ENCODE measurements at regions not wholly inside any gene's neighbourhood (a gene's known extent, or its start where the extent isn't known, plus 50 kb on each side); places are given as distances from the start of the nearest gene placed in this dataset.

- intact Hi-C loops (cut with DNase I) = no loop called here
- Histone ChIP-seq H3K4me1 (no peaks in the 10 kb centered on the region), H3K36me3 (no peaks in the 10 kb centered on the region), H3K27ac (no peak overlapping the region), H3K27me3 (no peaks in the 10 kb centered on the region), H3K4me3 (no peak overlapping the region), H3K9me3 (peaks cover 0 to 12% (median 1%) of the 10 kb centered on the region in 12 donors)
- 85 to 96% (median 92%) methylated on average over 5 of the region's 5 CpGs for WGBS, 4 donors
- ATAC-seq (no peak), DNase-seq (no peak)
- TF ChIP-seq POLR2A (IDR thresholded peaks at IDR 0.05) (no peak), CTCF (IDR thresholded peaks at IDR 0.05) (no peak)
Observed at GRCh38 chr13:34028496-34029442, 210.8 kb downstream of the RFC3 start.

DNA sequence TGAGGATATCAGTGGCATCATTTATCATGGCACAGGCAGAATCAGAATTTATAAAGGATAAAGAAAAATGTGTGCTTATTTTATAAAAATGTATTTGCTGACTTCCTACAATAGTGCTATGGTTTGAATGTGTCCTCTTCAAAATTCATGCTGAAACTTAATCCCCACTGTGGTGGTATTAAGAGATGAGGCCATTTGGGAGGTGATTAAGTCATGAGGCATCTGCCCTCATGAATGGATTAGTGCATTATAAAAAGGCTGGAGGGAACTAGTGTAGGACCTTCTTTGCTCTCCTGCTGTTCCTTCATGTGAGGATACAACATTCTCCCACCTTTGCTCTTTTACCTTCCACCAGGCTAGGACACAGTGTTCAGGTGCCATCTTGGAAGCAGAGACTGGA lies 212.8 kb downstream of the RFC3 start:
- H3K27ac ChIP-seq = no peak overlapping the region
- ATAC-seq = no peak
- H3K4me3 ChIP-seq = no peak overlapping the region
- H3K36me3 ChIP-seq = no peaks in the 10 kb centered on the region
- intact Hi-C loops (cut with DNase I) = loop anchor here in 1 of 10 donors (10.0 kb wide), 1 partner anchor 56 kb away; no protein-coding TSS in a partner anchor
- H3K4me1 ChIP-seq = no peaks in the 10 kb centered on the region
- no peaks in the 10 kb centered on the region for H3K27me3 ChIP-seq
- peaks cover 0 to 10% (median 5%) of the 10 kb centered on the region in 12 donors for H3K9me3 ChIP-seq
- no peak for DNase-seq
- no peak for TF ChIP-seq POLR2A (IDR thresholded peaks at IDR 0.05)
- TF ChIP-seq CTCF (IDR thresholded peaks at IDR 0.05) = no peak

- TF ChIP-seq CTCF (IDR thresholded peaks at IDR 0.05) (no peak), POLR2A (IDR thresholded peaks at IDR 0.05) (no peak)
- Histone ChIP-seq H3K36me3 (no peaks in the 10 kb centered on the region), H3K4me1 (no peaks in the 10 kb centered on the region), H3K27ac (no peak overlapping the region), H3K4me3 (no peak overlapping the region), H3K27me3 (no peaks in the 10 kb centered on the region), H3K9me3 (peaks cover 0 to 7% (median 0%) of the 10 kb centered on the region in 12 donors)
- intact Hi-C loops (cut with DNase I) = loop anchor here in 1 of 10 donors (10.0 kb wide), 1 partner anchor 57 kb away; no protein-coding TSS in a partner anchor
- ATAC-seq (no peak), DNase-seq (no peak)
- 64 to 78% (median 69%) methylated on average over 4 of the region's 4 CpGs for WGBS, 4 donors
Observed at GRCh38 chr13:34031610-34032009, 213.7 kb downstream of the RFC3 start.

DNA sequence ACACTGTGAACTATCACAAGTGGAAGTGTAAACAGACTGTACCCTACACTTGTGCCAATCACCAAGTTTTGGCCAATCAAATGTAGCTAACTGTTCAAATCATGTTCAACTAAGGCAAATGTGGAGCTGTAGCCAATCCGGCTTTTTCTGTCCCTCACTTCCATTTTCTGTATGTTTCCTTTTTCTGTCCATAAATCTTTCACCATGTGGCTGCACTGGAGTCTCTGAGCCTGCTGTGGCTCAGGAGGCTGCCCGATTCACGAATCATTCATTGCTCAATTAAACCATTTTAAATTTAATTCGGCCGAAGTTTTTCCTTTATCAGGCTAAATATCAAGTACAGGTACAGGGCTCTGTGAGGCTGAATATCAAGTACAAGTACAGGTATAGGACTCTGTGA lies 216.5 kb downstream of the RFC3 start:
- no peak for TF ChIP-seq CTCF (IDR thresholded peaks at IDR 0.05)
- TF ChIP-seq POLR2A (IDR thresholded peaks at IDR 0.05) = no peak
- WGBS, 4 donors = 94 to 96% (median 94%) methylated on average over 5 of the region's 5 CpGs
- DNase-seq = no peak

More for the DNA sequence above, 216.5 kb downstream of the RFC3 start:
- Histone ChIP-seq H3K9me3 (peaks cover 0 to 7% (median 0%) of the 10 kb centered on the region in 12 donors), H3K27me3 (no peaks in the 10 kb centered on the region), H3K27ac (no peak overlapping the region), H3K4me1 (no peaks in the 10 kb centered on the region), H3K36me3 (no peaks in the 10 kb centered on the region), H3K4me3 (no peak overlapping the region)
- intact Hi-C loops (cut with DNase I) = loop anchor here in 1 of 10 donors (10.0 kb wide), 1 partner anchor 60 kb away; no protein-coding TSS in a partner anchor
- no peak for ATAC-seq

Data from heart left ventricle (tissue), 16 donors.